GM21447 (cell line): ENCODE measurements at regions not wholly inside any gene's neighbourhood (a gene's known extent, or its start where the extent isn't known, plus 50 kb on each side); places are given as distances from the start of the nearest gene placed in this dataset.
A peak's percentile ranks its signal among the peaks of the same experiment; 100 is the strongest.

Source experiments
- ATAC-seq: cut with Tn5 transposase; IDR thresholded peaks from one replicate; pipeline ENCODE4 v1.9.1; 2021; ENCODE audit not compliant: unreplicated experiment

DNA sequence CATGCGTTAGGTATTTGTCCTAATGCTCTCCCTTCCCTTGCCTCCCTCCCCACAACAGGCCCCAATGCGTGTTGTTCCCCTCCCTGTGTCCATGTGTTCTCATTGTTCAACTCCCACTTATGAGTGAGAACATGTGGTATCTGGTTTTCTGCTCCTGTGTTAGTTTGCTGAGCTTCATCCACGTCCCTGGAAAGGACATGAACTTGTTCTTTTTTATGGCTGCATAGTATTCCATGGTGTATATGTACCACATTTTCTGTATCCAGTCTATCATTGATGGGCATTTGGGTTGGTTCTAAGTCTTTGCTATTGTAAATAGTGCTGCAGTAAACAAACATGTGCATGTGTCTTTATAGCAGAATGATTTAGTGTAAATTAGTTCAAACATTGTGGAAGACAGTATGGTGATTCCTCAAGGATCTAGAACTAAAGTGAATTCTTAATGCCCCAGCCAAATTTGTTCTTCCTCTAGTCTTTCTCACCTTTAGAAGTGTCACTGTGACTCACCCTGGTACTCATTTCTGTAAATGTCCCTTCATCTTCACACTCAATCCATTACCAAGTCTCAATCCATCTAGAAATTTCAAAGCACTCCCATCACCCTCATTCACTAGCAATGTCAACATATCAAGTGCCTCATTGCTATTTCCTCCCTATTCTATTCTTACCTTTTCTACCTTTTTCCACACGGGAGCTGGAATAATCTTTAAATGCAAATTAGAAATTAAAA, 123.9 kb downstream of the MREG start:
- ATAC-seq: peak; percentile 45

- ATAC-seq: no peak
These were observed 124.7 kb downstream of the MREG start for GRCh38 chr2:215888680-215889079.

DNA sequence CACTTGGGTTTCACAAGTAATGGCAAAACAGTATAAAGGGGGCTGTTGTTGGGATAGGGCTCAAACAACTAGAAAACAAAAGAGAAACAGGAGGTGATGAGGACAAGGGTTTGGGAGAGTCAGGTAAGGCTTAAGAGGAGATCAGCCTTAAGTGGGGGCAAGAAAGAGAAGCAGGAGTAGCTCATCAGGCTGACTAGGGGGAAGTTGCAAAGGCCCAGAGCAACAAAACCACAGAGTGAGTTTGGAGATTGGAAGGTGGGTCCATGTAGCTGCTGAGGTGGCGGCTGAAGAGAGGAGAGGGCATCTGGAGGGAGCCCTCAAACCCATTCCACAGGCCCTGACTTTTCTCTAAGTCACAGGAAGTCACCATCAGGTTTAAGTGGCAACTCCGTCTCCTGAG, 126.0 kb downstream of the MREG start:
- no peak for ATAC-seq

- no peak for ATAC-seq
These were observed 127.3 kb downstream of the MREG start for GRCh38 chr2:215886022-215886421.

DNA sequence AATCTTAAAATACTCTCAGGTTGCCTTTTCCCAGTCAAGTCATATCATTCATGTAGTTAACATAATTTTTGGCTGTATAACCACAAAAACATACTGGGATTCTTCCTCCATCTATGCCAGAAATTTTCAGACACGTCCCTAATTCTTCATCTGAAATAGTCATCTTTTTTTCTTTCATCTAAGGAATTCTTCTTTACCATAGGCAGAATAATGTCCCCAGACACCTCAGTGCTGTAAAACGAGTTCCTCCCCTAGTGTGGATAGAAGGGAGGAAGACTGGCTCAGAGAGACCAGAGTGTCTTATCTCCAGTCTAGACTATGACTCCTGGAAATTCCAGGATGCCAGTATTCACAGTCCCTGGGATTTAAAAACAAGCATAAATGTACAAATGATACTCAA, 127.8 kb downstream of the MREG start:
- no peak for ATAC-seq

GRCh38 chr2:215884451-215885087, 128.8 kb downstream of the MREG start:
- no peak for ATAC-seq

GRCh38 chr2:215883799-215884198, 129.6 kb downstream of the MREG start:
- ATAC-seq: peak; percentile 73

DNA sequence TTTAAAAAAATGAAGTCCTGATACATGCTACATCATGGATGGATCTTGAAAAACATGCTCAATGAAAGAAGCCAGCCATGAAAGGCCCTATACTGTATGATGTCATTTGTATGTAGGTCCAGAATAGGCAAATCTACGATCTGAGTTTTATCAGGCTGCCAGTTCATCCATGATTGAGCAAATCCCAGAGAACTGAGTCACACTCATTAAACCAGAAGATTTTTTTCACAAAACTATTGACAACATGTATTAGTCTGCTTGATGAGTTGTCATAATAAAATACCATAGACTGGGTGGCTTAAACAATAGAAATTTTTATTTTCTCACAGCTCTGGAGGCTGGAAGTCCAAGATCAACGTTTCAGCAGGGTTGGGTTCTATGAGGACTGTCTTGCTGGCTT, 130.7 kb downstream of the MREG start:
- no peak for ATAC-seq

DNA sequence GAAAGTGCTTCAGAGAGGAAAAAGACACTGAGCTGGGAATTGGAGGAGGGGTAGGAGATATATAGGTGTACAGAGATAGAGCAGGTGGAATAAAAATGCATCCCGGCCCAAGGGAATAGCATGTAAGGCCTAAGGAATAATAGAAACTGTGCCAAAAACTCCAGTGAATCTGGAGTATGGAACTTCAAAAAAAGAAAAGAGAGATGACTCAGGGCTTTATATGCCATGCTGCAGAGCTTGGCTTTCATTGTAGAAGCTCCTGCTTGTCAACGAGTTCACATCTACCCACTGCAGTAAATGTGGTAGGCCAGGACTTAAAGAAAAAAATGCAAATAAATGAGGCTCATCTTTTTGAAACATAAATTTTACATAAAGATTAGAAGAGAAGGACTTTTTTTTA, 131.8 kb downstream of the MREG start:
- no peak for ATAC-seq

- ATAC-seq: peak; percentile 69
These were observed 132.4 kb downstream of the MREG start for GRCh38 chr2:215880970-215881369.

- no peak for ATAC-seq
These were observed 133.1 kb downstream of the MREG start for GRCh38 chr2:215879977-215880940.

GRCh38 chr2:215879331-215879730, 134.0 kb downstream of the MREG start:
- no peak for ATAC-seq

GRCh38 chr2:215878476-215879063, 134.8 kb downstream of the MREG start:
- no peak for ATAC-seq

- ATAC-seq: no peak
These were observed 136.5 kb downstream of the MREG start for GRCh38 chr2:215876937-215877238.

- ATAC-seq: no peak
These were observed 137.0 kb downstream of the MREG start for GRCh38 chr2:215876139-215876936.

- ATAC-seq: no peak
These were observed 138.9 kb downstream of the MREG start for GRCh38 chr2:215874418-215874817.

- ATAC-seq: no peak
These were observed 142.4 kb downstream of the MREG start for GRCh38 chr2:215870986-215871385.

DNA sequence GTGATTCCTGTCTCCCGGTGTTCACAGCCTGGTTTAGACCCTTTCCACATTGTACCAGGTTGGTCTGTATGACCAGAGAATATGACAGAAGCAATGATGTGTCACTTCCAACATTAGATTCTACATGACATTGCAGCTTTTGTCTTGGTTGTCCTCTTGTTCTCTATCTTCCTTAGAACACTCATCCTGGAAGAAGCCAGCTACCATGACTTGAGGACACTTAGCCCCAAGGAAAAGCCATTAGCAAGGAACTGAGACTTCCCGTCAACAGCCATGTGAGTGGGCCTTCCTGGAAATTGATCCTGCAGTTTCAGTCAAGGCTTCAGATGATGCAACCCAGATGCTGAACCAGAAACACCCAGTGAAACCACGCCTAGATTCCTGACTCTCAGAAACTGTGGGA, 143.3 kb downstream of the MREG start:
- ATAC-seq: no peak

DNA sequence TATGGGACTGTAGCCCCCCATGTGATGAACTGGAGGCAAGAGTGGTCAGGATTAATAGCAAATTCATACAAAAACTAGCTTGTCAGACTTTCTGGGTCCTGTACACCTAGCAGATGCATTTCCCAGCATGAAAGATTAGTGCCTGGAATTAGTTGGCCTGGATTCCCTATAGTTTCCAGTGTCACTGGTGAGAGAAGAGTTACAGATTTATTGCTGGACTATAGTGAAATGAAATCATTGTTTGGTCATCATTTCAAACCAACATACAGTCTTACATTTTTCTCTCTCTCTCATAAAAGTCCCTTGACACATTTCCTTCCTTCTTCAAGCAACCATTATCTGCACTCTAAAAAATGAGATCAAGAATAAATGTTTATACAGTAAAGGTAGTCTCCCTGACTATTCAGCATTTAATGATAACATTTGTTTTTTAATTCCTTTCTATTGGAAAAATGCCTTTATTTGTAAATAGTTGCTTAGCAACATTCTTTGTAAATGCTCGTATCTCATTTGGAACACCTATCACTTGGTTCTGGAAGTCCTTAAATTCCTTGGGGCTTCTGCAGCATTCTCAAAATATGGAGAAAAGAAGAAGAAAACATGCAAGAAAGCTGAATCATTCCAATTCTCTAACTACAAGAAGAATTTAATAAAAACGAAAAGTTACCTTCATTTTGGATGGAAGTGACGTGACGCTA, 144.4 kb downstream of the MREG start:
- ATAC-seq: no peak

DNA sequence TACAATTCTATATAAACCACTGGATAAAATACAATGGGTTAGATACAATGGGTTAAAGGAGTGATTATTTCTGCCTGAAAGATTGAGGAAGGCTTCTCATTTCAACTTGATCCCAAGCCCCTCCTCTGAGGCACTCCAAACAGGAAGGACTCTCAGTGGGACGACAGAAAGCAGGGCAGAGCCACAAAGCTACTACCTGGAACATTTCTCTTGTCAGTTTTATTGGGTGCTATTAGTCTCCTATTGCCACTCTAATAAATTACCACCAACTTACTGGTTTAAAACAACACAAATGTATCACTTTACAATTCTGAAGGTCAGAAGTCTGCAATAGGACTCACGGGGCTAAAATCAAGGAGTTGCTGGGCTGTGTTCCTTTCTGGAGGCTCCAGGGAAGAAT, 146.7 kb downstream of the MREG start:
- ATAC-seq: no peak
